OCI-LY3 (cell line): ENCODE measurements at regions not wholly inside any gene's neighbourhood (a gene's known extent, or its start where the extent isn't known, plus 50 kb on each side); places are given as distances from the start of the nearest gene placed in this dataset.
"Not testable (repeated sequence)": the region's sequence is repeated elsewhere in the genome, so short reads cannot be mapped to it uniquely, and the experiment has no call there.

Experiments
- H2AFZ ChIP-seq: fragments of 200-600, 300-600 bp; shearing (Covaris generic); 2 replicates; pipeline ENCODE4 v1.6.0; 2014; ENCODE audit warnings: antibody characterized with exemption, low read depth, low read length
- H3K27ac ChIP-seq: fragments of 200-600, 300-600 bp; sonication (generic); 2 replicates; pipeline ENCODE4 v1.5.1; 2014; ENCODE audit warnings: mild to moderate bottlenecking, low read length, moderate library complexity, mixed read lengths
- H3K27me3 ChIP-seq: fragments of 200-600, 300-600 bp; sonication (generic); 2 replicates; pipeline ENCODE4 v1.6.1; 2014; ENCODE audit warnings: low read depth, low read length, mixed read lengths
- H3K36me3 ChIP-seq: fragments of 200-600, 300-600 bp; sonication (generic); replicated peaks from 2 replicates; pipeline ENCODE3; 2014; ENCODE audit warnings: low read depth, low read length, mixed read lengths
- H3K4me1 ChIP-seq: fragments of 300-600, 200-600 bp; sonication (generic); 2 replicates; pipeline ENCODE4 v1.6.1; 2014; ENCODE audit warnings: low read length, mixed read lengths
- H3K4me2 ChIP-seq: fragments of 200-600, 300-600 bp; sonication (generic); 2 replicates; pipeline ENCODE4 v1.6.1; 2014; ENCODE audit warnings: low read length, mixed read lengths
- H3K4me3 ChIP-seq: fragments of 300-600, 200-600 bp; sonication (generic); 2 replicates; pipeline ENCODE4 v1.5.1; 2014; ENCODE audit warnings: antibody characterized with exemption, mild to moderate bottlenecking, low read length, moderate library complexity
- H3K79me2 ChIP-seq: fragments of 300-600, 200-600 bp; shearing (Covaris generic); 2 replicates; pipeline ENCODE4 v1.6.1; 2014; ENCODE audit warnings: mild to moderate bottlenecking, low read length, mixed read lengths
- H3K9ac ChIP-seq: fragments of 300-600, 200-600 bp; shearing (Covaris generic); 2 replicates; pipeline ENCODE4 v1.6.0; 2014; ENCODE audit warnings: mild to moderate bottlenecking, low read length, moderate library complexity
- H3K9me3 ChIP-seq: fragments of 200-600, 300-600 bp; shearing (Covaris generic); 2 replicates; pipeline ENCODE4 v1.6.1; 2014; ENCODE audit warnings: low read length, mixed read lengths; ENCODE audit not compliant: insufficient read depth
- H4K20me1 ChIP-seq: fragments of 200-600, 300-600 bp; sonication (generic); 2 replicates; pipeline ENCODE4 v1.6.1; 2016; ENCODE audit warnings: low read length, mixed read lengths; ENCODE audit not compliant: insufficient read depth
- EZH2phosphoT487 ChIP-seq: fragments of 200-600 bp; shearing (Covaris generic); IDR thresholded peaks from 2 replicates; pipeline ENCODE4 v1.6.1; 2018; ENCODE audit warnings: antibody characterized with exemption, mixed run types, low read depth
- TF ChIP-seq, protein P1 (sequence below): fragments of 200-600, 300-600 bp; sonication (generic); IDR thresholded peaks from 2 replicates; pipeline ENCODE4 v1.5.1; 2014; ENCODE audit warnings: antibody characterized with exemption, low read length, low read depth

GRCh38 chr5:125070961-125071360 is 324.5 kb upstream of the ZNF608 start:
- Histone ChIP-seq H3K79me2 (no peaks in the 10 kb centered on the region), H2AFZ (no peak overlapping the region), H3K9ac (no peak overlapping the region), H3K27me3 (no peaks in the 10 kb centered on the region), H3K4me2 (no peak overlapping the region), H3K4me1 (no peaks in the 10 kb centered on the region), H3K4me3 (no peak overlapping the region), H3K27ac (no peak overlapping the region), H4K20me1 (no peaks in the 10 kb centered on the region), H3K9me3 (peaks cover 12% of the 10 kb centered on the region; the same call in 1 of the 2 replicates), H3K36me3 (no peaks in the 10 kb centered on the region)
- no peak for TF ChIP-seq EZH2phosphoT487

GRCh38 chr5:125073090-125073489 is 326.7 kb upstream of the ZNF608 start:
- Histone ChIP-seq H4K20me1 (no peaks in the 10 kb centered on the region), H3K27me3 (no peaks in the 10 kb centered on the region), H3K4me3 (no peak overlapping the region), H3K4me1 (no peaks in the 10 kb centered on the region), H3K4me2 (no peak overlapping the region), H3K27ac (no peak overlapping the region), H2AFZ (no peak overlapping the region), H3K36me3 (no peaks in the 10 kb centered on the region), H3K79me2 (no peaks in the 10 kb centered on the region), H3K9me3 (peaks cover 12% of the 10 kb centered on the region; the same call in 1 of the 2 replicates), H3K9ac (no peak overlapping the region)
- no peak for TF ChIP-seq EZH2phosphoT487
- TF ChIP-seq, protein P1, sequence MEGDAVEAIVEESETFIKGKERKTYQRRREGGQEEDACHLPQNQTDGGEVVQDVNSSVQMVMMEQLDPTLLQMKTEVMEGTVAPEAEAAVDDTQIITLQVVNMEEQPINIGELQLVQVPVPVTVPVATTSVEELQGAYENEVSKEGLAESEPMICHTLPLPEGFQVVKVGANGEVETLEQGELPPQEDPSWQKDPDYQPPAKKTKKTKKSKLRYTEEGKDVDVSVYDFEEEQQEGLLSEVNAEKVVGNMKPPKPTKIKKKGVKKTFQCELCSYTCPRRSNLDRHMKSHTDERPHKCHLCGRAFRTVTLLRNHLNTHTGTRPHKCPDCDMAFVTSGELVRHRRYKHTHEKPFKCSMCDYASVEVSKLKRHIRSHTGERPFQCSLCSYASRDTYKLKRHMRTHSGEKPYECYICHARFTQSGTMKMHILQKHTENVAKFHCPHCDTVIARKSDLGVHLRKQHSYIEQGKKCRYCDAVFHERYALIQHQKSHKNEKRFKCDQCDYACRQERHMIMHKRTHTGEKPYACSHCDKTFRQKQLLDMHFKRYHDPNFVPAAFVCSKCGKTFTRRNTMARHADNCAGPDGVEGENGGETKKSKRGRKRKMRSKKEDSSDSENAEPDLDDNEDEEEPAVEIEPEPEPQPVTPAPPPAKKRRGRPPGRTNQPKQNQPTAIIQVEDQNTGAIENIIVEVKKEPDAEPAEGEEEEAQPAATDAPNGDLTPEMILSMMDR: no peak

DNA sequence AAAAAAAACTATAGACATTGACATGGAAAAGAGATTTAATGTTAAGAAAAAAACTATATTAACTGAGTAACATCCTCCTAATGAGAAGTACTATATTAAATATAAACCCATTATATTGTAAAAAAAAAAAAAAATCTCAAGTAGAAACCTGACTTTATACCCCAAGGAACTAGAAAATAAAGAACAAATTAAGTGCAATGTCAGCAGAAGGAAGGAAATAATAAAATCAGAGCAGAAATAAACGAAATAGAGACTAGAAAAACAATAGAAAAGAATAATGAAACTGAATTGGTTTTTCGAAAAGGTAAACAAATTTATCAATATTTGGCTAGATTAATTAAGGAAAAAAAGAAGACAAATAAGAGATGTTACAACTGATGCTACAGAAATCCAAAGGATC is 329.1 kb upstream of the ZNF608 start:
- no peak overlapping the region for H2AFZ ChIP-seq
- no peaks in the 10 kb centered on the region for H3K27me3 ChIP-seq
- H3K27ac ChIP-seq: no peak overlapping the region
- H3K4me3 ChIP-seq: no peak overlapping the region
- TF ChIP-seq EZH2phosphoT487: no peak
- TF ChIP-seq, protein P1: no peak
- H4K20me1 ChIP-seq: no peaks in the 10 kb centered on the region
- peaks cover 12% of the 10 kb centered on the region; the same call in 1 of the 2 replicates for H3K9me3 ChIP-seq
- no peak overlapping the region for H3K9ac ChIP-seq
- H3K4me2 ChIP-seq: no peak overlapping the region
- no peaks in the 10 kb centered on the region for H3K79me2 ChIP-seq
- no peaks in the 10 kb centered on the region for H3K36me3 ChIP-seq
- no peaks in the 10 kb centered on the region for H3K4me1 ChIP-seq

- not testable (repeated sequence) for H3K9me3 ChIP-seq, H3K4me2 ChIP-seq, H3K79me2 ChIP-seq, H2AFZ ChIP-seq, H3K27ac ChIP-seq, H4K20me1 ChIP-seq, H3K36me3 ChIP-seq, H3K4me1 ChIP-seq, H3K4me3 ChIP-seq, H3K27me3 ChIP-seq, H3K9ac ChIP-seq
These were observed 332.6 kb upstream of the ZNF608 start for GRCh38 chr5:125079028-125079427.

DNA sequence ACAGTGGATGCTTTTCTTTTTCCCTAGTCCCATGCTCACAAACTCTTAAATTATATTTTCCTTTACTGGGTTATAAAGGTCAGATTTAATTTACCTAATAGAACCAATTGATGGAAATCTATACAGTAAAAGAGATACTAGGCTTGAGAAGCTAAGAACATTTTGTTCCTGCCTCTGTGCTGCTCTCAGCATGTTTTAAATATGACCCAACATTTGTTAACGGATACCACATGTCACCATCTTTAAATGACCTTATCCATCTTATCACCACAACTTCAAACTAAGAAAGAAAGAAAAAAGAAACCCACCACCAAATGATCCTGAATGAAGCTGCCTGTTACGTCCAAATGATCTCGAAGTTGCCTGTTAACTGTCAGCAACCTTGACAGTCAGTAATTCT is 334.7 kb upstream of the ZNF608 start:
- TF ChIP-seq EZH2phosphoT487: no peak
- TF ChIP-seq, protein P1: no peak
- no peaks in the 10 kb centered on the region for H3K79me2 ChIP-seq
- no peak overlapping the region for H3K4me3 ChIP-seq
- H3K27ac ChIP-seq: no peak overlapping the region
- H3K27me3 ChIP-seq: no peaks in the 10 kb centered on the region
- no peaks in the 10 kb centered on the region for H3K9me3 ChIP-seq
- no peak overlapping the region for H2AFZ ChIP-seq
- H3K9ac ChIP-seq: no peak overlapping the region
- no peaks in the 10 kb centered on the region for H3K36me3 ChIP-seq
- H3K4me2 ChIP-seq: no peak overlapping the region
- H3K4me1 ChIP-seq: no peaks in the 10 kb centered on the region
- no peaks in the 10 kb centered on the region for H4K20me1 ChIP-seq
